GDM1 (cell line): ENCODE measurements at regions not wholly inside any gene's neighbourhood (a gene's known extent, or its start where the extent isn't known, plus 50 kb on each side); places are given as distances from the start of the nearest gene placed in this dataset.
"Not testable (repeated sequence)": the region's sequence is repeated elsewhere in the genome, so short reads cannot be mapped to it uniquely, and the experiment has no call there.

Experiments
- DNase-seq: peaks from one replicate; lab custom pipeline; 2025; lab: John Stamatoyannopoulos, UW

DNA sequence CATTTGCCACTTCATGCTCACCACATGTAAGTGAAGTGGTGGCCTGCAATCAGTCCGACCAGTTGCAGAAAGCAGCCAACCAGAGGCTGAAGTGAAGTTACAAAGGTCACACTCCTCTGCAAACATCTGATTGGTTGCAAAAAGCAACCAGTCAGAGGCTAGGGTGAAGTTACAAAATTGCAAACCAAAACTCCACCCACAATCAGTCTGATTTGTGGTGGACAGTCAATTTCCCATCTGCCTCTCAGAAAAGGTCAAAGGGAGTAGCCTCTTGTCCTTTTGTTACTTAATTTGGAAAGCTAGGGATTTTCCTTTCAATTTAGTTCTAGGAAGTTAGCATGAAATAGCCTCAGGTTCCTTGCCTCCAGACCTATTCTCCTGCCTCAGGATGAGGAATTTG lies 185.0 kb downstream of the UXS1 start:
- DNase-seq, result no peak

DNA sequence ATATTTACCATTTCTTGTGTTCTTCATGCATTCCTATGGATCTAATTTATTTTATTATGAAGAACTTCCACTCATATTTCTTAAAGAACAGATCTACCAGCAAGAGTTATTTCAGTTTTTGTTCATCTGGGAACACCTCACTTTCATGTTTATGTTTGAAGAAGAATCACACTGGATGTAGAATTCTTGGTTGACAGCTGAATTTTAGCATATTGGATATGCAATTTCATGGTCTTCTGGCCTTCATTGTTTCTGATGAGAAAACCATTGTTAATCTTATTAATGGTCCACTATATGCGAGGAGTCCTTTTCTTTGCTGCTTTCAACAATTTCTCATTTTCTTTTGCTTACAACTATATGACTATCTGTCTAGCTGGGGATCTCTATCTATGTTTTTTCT lies 189.2 kb downstream of the UXS1 start:
- no peak for DNase-seq

- DNase-seq, result no peak
Observed at GRCh38 chr2:105999211-105999989, 194.7 kb downstream of the UXS1 start.

DNA sequence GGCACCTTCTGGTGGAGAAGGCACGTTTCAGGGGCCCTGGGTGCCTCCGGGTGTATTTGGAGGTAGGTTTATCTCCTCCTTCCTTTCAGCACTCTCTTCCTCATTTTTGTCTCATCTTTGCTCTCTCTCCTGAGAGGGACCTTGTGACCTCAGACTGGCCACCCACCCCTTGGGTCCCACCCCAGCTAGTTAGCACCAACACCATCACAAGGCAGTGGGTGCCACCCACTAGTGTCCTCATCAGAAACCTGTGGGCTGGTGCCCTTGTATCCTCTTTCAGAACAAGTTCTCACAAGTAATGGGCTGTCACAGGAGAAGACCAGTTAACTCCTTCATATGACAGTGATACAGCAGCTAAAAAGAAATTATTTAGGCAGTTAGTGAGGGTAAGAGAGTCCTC lies 196.4 kb downstream of the UXS1 start:
- DNase-seq, result no peak

DNA sequence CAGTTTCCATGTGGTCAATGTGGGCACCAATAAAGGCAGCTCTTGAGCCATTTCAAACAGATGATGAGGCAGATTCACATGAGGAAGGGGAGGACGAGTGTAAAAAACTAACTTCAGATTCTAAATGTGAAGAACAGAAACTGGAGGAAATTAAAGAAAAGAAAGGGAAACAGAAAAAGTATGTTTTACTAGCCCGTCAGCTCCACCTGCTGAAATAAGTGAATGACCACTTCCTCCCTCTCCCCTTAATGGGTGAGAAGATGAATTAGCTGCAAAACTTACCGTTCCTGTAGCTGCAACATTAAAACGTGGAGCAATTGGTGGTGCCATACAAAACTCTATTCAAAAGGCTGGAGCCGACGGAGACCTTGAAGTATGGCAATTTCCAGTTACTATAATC lies 203.5 kb downstream of the UXS1 start:
- no peak for DNase-seq

DNA sequence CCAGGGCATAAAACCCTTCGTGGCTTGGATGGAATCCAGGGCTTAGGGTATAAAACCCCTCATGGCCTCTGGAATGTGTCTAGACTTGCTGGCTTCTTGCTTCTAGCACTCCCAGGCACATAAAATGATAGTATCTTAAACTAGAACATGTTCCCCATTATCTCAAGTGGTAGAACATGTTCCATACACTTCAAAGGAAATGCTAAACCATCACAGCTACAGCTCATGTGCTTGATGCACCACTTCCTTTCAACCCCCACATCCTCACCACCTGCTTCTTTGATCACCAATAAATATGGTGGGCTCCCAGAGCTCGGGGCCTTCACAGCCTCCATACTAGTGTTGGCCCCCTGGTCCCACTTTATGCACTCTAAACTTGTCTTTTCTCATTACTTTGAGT lies 204.3 kb downstream of the UXS1 start:
- DNase-seq, result not testable (repeated sequence)

DNA sequence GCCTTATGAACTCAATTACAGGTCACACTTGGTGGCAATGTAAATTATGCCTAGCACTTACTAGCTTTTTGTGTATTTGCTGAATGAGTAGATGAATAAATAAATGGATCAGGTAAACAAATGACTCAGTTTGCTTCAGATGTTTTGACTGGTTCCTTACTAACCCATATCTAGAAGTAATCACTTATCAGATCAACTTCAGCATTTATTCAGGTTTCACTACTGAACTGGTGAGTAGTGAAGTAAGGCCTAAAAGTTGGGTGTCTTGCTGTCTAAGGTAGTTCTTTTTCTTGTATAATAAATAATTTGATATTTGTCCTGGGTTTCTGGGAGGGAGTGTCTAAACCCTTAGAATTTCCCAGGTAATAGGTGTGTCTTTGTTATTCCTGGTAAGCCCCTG lies 205.0 kb downstream of the UXS1 start:
- DNase-seq, result no peak

GRCh38 chr2:105977807-105978206 lies 216.3 kb downstream of the UXS1 start:
- DNase-seq, result no peak

DNA sequence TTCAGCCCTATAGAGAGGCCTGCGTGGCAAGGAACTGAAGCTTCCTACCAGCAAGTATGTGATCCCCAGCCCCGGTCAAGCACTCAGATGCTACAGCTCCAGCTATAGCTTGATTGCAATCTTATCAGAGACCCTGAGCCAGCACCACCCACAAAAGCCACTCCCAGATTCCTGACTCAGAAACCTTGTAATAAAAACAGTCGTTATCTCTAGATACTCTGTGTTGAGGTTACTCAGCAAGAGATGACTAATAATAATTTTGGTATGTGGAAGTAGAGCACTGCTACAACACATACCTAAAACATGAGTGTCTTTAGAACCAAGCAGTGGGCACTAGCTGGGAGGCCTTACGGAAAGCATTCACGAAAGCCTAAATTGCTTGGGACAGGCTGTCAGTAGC lies 216.9 kb downstream of the UXS1 start:
- no peak for DNase-seq

DNA sequence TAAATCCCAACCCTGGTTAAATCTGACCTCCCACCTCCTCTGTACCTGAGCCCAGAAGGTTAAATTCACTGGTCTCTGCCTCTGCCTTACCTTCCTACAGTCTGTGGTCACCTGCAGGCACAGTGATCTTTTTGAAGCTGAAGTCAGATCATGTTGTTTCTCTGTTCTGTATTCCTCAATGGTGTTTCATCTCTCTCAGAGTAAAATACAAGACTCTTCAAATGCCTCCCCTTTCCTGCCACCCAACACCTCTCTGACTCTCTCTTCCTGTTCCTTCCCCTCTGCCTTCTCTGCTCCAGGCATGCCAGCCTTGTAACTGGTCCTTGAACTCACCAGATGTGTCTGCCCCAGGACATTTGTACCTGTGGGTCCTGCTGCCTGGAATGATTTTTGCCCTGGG lies 219.3 kb downstream of the UXS1 start:
- no peak for DNase-seq

DNA sequence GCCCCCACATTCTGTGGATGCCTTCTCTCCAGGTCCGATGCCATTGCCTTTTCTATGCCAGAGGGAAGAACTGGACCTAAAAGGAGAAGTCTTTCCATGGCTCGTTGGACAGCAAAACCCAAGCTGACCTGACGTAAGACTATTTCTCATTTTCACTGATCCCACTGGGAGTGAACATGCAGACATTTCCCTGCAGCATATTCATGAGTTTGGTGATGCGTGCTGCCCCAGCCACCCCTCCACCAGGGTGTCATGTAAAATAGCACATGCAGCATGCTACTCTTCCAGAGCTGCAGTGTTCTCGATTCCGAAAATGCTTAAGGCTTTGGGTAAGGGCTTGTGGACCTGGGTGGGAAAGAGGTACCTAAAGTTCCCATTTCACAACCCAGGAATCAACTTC lies 221.2 kb downstream of the UXS1 start:
- no peak for DNase-seq

DNA sequence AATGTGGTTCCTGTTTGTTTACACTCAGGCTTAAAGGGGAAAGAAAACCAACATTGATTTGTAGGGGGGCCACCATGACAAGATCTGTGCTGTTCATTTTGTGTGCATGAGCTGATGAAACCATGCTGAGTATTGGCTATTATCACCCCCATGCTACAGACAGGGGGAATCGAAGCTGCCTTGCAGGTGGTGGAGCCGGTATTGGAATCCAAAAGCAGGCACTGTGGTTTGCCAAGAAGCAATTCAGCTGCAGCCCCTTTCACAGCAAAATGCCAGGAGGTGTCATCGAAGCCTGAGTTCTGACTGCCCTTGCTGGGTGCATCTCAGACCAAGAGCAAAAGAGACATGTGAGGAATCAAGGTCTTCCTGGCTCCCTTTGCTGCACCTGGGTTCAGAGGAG lies 221.9 kb downstream of the UXS1 start:
- no peak for DNase-seq

- peak; percentile 6 for DNase-seq
Observed at GRCh38 chr2:105969552-105969951, 224.5 kb downstream of the UXS1 start.

DNA sequence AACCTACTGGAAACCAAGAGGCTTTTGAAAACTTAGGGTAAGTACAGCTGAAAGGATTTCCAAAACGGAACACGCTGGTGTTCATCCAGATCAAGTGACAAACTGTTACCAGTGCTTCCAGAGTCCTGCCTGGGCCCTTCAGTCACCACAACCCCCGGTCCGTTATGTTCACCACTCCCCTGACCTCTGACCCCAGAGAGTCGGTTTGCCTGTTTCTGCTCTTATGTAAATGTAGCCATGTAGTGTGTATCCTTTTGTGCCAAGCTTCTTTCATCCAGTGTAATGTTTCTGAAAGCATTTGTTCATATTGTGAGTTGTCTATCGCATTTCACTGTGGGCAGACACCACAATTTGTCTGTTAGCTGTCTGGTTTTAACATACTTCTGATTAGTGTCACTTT lies 217.5 kb downstream of the NCK2 start:
- DNase-seq, result no peak

GRCh38 chr2:105961599-105962146 lies 217.0 kb downstream of the NCK2 start:
- no peak for DNase-seq

- DNase-seq, result no peak
Observed at GRCh38 chr2:105959357-105959756, 214.6 kb downstream of the NCK2 start.

DNA sequence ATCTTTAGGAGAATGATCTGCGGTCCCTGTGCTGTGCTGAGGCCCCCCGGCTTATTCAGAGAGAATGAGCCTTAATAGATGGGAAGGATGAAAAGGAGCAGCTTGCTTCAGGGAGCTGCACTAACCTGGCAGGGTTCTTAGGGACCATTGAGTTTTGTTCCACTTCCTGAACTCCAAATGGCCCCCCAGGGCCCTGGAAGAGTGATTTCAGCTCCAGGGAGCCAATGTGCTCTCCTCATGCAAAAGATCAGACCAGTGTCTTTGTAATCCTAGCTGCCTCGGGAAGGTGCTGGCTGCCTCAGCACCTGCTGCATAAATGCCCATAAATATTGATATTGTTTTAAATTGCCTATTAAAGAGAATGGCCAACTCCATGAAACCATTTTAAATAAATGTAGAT lies 210.2 kb downstream of the NCK2 start:
- DNase-seq, result no peak

DNA sequence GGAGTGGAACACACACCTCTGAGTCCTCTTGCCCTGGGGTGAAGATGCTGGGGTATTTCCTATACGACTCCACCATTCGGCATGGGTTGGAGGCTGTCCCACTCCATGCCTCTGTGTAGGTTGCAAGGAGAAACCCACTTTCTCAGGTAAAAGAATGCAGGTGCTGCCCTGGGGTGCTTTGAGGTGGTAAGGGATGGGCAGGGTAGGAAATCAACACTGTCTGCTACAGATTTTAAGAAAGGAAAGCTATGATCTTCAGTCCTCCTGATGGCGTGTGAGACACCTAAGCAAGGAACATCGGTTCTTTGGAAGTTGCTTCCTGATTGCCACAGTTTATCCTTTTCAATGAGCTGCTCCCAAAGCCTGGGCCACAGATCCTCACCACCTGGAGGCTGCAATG lies 209.2 kb downstream of the NCK2 start:
- DNase-seq, result no peak

DNA sequence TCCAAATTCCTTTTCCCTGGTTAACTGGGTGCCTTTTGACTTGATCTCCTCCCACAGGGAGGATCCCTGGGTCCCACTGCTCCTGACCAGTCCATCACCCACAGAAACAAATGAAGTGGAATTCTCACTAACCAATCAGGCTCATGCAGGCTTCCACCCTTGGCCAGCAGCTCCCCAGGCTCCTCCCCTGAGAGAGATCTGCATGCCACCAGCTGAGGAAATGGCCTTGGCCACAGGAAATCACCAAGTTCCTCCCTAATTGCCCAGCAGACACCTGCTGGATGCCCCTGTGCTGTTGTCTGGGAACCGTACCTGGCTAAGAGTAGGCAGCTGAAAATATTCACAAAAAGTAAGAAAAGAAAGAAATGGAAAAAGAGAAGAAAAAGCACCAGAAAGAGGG lies 207.4 kb downstream of the NCK2 start:
- DNase-seq, result no peak

- DNase-seq, result no peak
Observed at GRCh38 chr2:105951384-105951694, 206.6 kb downstream of the NCK2 start.

DNA sequence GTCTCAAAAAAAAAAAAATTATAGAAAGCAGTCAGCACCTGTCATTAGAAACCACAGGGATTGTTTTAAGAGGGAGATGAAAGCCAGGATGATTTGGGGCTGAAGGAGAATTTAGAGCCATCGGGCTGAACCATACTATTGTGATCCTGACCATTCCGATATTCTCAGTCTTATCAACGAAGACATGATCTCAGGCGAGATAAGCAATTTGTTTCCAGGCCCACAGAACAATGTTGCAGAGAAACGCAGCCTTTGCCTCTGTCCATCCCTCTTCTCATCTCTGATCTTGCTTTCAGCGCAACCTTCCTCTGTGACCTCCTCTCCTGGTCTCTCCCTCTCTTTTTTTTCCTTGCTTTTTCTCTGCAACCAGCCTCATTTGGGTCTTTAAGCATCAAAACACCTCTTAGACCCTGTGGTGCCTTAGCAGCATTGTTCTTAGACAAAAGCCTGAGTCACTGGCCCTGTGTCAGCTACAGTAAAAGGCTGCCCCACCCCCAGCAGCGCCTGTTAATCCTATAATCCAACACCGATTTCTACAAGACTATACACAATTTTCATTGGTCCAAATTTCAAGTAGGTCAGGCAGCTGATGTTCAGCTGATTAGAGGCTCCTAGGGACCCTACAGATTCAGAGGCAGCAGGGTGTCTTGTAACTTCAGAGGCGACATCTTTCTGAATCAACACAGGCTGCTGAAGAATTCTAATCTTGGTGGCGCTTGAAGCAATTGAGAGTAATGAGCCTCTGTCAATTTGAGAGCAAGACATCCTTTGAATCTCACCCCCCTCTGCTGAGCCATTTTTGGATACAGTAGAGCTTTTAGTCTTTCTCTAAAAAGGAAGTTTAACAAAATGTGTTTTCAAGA lies 206.0 kb downstream of the NCK2 start:
- no peak for DNase-seq

- no peak for DNase-seq
Observed at GRCh38 chr2:105943977-105944376, 199.3 kb downstream of the NCK2 start.
